Epithelial cell of proximal tubule (primary cell): ENCODE measurements at regions not wholly inside any gene's neighbourhood (a gene's known extent, or its start where the extent isn't known, plus 50 kb on each side); places are given as distances from the start of the nearest gene placed in this dataset.

Experiments
- DNase-seq: peaks from one replicate; pipeline ENCODE4 v3.0.0-alpha.2; 2011; ENCODE audit warnings: low read depth
- H3K4me3 ChIP-seq: 2 replicates; pipeline ENCODE4 v1.5.1; 2011; ENCODE audit warnings: low read depth, mild to moderate bottlenecking, low read length
- TF ChIP-seq, protein P1 (sequence below): conservative IDR thresholded peaks from 2 replicates; pipeline ENCODE4 v1.5.1; 2012; ENCODE audit warnings: low read depth, mild to moderate bottlenecking, low read length

DNA sequence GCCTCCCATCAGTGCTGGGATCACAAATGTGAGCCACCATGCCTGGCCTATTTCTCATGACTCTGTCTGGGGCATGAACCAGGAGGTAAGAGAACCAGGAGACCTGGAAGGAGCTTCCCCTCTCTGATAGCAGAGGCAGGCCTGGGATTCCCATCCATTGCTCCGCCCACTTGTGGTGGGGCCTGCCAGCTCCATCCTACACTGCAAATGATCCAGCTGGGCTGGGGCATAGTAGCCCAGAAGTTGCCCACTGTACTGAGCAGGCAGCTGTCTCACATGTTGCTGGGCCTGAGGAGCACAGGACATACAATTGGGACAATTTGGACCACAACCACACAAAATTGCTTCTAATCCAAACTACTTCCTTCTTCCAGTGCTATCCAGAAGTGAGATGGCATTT lies 91.0 kb downstream of the MARCHF4 start:
- TF ChIP-seq, protein P1, sequence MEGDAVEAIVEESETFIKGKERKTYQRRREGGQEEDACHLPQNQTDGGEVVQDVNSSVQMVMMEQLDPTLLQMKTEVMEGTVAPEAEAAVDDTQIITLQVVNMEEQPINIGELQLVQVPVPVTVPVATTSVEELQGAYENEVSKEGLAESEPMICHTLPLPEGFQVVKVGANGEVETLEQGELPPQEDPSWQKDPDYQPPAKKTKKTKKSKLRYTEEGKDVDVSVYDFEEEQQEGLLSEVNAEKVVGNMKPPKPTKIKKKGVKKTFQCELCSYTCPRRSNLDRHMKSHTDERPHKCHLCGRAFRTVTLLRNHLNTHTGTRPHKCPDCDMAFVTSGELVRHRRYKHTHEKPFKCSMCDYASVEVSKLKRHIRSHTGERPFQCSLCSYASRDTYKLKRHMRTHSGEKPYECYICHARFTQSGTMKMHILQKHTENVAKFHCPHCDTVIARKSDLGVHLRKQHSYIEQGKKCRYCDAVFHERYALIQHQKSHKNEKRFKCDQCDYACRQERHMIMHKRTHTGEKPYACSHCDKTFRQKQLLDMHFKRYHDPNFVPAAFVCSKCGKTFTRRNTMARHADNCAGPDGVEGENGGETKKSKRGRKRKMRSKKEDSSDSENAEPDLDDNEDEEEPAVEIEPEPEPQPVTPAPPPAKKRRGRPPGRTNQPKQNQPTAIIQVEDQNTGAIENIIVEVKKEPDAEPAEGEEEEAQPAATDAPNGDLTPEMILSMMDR, result no peak
- no peak overlapping the region for H3K4me3 ChIP-seq
- no peak for DNase-seq

DNA sequence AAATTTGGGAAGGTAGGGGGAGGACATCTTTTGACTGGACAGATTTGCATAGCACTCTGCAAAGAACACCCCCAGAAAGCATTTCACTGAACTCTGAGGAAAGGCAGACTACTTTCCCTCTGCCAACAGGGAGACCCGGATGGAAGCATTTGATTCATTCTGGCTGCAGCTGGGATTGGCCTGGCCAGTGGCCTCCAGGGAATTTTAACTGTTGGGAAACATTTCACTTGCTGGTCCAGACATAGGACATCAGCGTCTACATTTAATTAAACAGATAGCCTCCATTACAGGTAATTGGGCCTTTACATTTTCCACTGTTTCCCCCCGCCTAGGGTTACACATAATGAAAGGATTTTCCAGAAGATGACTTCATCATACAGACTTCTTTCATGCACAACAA lies 92.8 kb downstream of the MARCHF4 start:
- DNase-seq, result no peak
- TF ChIP-seq, protein P1, result no peak
- no peak overlapping the region for H3K4me3 ChIP-seq

DNA sequence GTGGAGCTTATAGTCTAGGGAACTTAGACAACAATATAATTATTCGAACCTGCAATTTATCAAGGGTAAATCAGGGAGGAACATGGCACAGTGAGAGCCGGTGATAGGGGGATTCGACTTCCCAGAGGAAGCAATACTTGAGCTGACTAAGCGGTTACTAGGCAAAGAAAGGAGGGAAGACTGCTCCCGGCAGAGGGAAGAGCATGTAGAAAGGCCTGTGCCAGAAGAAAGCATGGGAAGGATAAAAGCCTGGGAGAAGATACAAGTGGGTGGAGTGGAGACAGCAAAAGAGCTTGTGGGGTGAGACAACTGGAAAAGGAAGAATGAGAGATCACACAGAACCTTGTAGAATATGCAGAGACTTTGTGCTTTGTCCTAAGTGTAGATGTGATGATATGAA lies 93.3 kb downstream of the MARCHF4 start:
- no peak for DNase-seq
- TF ChIP-seq, protein P1, result no peak
- no peak overlapping the region for H3K4me3 ChIP-seq

DNA sequence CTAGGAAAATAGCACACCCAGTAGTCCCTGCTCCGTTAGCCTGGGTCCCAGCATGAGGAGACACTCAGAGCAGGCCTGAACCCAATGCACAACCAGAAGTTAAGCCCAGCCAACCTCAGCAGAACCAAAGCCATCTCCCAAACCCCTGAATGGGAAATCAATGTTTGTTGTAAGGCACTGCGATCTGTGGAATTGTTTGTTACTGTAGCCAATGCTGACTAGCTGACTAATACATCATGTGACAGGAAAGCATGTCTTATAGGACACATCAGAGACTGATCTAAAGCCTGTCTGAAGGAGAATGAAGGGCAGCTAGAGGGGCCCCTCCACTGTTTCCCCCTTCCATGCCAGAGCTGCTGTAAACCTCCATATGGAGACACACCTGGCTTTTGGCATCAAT lies 96.4 kb downstream of the MARCHF4 start:
- DNase-seq, result no peak
- TF ChIP-seq, protein P1, result no peak
- H3K4me3 ChIP-seq, result no peak overlapping the region

DNA sequence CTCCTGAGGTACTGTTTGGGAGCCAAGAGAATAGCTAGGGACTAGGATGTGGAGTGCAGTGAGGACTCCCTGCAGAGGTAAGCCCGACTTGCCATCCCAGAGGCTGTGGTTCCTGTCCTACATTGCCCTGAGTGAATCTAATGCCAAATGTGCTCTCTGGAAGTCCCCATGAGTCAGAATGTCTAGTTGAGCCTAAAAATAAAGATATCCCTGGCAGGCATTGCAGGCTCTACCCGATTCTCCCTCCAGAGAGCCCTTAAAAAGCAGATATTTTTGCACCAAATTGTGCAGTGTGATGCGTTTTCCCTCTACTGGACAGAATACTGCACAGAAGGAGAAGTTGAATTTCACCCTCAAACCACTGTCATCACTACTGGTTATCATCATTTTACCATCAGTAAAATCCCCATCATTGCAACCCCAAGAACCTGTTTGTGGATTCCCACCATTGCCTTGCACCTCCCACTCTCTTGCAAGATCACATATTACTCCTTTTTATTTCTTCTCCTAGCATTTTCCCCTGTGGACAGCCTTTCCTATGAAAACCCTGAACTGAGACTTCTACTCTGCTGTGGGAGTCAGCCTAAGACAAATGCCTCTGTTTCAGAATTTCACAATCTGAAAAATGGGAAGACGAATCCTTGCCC lies 98.0 kb downstream of the MARCHF4 start:
- TF ChIP-seq, protein P1, result no peak
- H3K4me3 ChIP-seq, result no peak overlapping the region
- DNase-seq, result no peak

DNA sequence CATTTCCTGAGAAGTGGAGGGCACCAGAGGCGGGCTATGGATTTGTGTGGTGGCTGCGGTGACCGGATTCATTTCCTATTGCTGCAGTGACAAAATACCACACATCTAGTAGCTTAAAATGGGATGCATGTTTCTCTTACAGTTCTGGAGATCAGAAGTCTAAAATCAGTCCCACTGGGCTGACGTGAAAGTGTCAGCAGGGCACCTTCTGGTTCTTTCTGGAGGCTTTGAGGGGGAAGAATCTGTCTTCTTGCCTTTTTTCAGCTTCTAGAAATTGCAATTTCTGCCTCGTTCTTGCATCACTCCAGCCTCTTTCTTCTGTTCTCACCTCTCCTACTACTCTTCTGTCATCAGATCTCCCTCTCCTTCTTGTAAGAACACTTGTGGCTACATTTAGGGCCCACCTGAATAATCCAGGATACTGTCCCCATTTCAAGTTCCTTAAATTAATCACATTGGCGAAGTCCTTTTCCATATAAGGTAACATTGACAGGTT lies 111.2 kb downstream of the MARCHF4 start:
- no peak overlapping the region for H3K4me3 ChIP-seq
- DNase-seq, result no peak
- TF ChIP-seq, protein P1, result no peak

DNA sequence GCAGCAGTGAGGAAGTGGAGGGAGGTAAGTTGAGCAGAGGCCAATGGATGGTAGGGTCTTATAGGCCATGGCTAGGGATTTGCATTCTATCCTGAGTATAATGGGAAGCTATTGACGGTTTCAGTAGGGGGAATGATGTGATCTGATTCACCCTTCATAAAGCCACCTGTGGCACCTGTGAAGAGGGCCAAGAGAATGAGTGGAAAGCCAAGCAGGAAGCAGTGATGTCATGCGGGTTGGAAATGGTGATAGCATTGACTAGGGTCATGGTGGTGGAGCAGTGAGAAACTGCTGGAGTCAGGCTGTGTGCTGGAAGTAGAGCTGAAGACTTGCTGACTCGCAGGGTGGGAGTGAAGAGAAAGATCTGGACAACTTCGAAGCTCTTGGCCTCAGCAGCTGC lies 111.7 kb downstream of the MARCHF4 start:
- H3K4me3 ChIP-seq, result no peak overlapping the region
- TF ChIP-seq, protein P1, result no peak
- no peak for DNase-seq
